Hepatic stellate cell (primary cell): ENCODE measurements at regions not wholly inside any gene's neighbourhood (a gene's known extent, or its start where the extent isn't known, plus 50 kb on each side); places are given as distances from the start of the nearest gene placed in this dataset.
"Not testable (repeated sequence)": the region's sequence is repeated elsewhere in the genome, so short reads cannot be mapped to it uniquely, and the experiment has no call there.

ENCODE experiments used
- DNase-seq: peaks from one replicate; pipeline ENCODE4 v3.0.0; 2011; ENCODE audit warnings: low spot score

DNA sequence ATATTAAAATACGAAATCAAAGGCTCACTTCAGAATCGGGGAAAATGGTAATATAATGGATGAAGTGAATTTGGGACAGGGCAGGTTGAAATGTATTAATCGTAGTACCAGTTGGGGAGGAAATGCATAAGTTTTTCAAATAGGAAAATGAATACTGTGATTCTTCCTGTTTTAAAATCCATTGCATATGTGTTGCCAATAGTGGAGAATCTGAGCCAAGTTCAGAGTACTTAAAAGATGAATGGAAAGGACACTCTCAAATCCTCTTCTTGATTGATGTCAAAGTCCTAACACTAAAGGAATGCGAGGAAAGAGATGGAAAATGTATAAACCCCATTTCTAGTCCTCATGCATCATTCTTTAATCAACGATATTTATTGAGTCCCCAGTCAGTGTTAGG is 160.9 kb upstream of the CCNG1 start:
- no peak for DNase-seq

GRCh38 chr5:163280897-163281296 is 156.5 kb upstream of the CCNG1 start:
- DNase-seq = not testable (repeated sequence)

- DNase-seq = no peak
These were observed 155.9 kb upstream of the CCNG1 start for GRCh38 chr5:163281512-163281911.

DNA sequence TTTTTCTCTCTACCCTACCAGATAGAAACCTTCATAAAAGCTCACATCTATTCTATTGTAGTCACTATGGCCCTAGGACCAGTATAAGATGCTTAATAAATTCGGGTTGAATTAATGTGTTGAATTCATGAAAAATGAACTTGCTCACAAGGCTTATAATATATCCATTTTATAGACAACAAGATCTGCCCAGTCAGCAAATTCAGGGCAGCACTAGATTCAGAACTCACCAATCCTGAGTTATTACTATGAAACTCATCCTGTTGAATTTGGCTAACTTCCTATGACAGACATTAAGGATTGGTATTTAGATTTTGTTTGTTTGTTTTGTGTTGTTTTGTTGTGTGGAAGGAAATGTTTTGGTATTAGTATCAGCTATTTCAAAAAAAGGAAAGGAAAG is 143.6 kb upstream of the CCNG1 start:
- DNase-seq = no peak

DNA sequence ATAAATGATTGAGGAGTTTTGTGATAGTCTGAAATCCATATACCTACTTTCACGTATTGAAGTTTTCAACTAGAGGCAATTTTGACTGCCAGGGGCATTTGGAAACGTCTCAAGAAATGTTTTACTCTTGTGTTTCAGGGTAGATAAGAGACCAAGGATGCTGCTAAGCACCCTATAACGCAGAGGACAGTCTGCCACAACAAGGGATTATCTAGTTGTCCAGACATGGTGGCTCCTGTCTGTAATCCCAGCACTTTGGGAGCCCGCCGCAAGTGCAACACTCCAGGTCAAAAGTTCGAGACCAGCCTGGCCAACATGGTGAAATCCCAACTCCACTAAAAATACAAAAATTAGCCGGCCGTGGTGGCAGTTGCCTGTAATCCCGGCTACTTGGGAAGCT is 133.7 kb upstream of the CCNG1 start:
- no peak for DNase-seq

- DNase-seq = no peak
These were observed 131.7 kb upstream of the CCNG1 start for GRCh38 chr5:163305655-163306054.

GRCh38 chr5:163306421-163306820 is 131.0 kb upstream of the CCNG1 start:
- DNase-seq = no peak

DNA sequence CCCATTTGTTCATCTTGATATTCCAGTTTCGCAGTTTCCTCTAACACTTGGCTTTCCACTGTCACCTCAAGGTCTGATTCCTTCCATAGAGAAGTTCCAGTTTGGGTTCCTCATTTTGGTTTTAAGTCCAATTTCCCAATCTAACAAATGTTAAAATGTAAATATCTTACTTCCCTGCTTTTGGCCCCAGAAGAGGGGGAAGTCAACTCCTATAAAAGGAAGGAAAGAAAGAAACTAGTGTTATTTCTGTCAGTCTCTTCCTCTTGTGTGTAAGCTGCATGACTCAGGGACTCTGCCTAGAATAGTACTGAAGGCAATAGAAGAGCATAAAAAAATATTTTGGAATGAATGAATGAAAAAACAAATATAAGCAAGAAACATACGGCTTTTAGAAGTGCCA is 127.5 kb upstream of the CCNG1 start:
- no peak for DNase-seq

DNA sequence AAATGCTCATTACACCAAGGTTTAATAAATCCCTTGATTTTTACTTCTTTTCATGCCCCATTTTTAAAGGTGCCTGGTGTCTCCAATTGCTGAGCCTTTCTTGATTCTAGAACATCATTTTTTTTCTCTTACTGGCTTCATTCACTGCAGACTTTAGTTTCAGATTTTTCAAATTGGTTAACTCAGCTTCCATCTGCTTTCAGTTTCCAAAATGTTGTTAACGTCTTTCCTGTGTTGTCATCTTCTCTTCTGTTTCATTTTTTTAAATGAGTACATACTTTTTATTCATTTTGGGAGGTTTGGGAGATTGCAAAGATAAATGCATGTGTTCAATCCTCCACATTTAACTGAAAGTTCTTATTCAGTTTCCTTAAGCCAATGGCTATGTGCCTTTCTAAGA is 126.4 kb upstream of the CCNG1 start:
- no peak for DNase-seq

DNA sequence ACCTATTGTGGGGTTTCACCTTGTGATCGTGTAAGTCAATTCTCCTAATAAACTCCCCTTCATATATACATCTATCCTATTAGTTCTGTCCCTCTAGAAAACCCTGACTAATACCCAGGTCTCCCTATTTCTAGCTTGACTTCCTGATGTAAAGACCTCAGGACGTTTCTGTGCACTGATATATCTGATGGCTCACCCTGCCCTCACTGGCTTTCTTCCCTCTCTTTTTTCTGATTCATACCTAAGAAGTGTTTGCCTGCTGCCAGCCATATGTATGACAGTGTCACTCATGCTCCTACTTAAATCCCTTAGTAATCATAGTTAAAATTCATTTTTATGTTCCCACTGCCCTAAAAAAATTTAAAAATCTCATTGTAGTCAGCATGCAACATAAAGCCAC is 124.8 kb upstream of the CCNG1 start:
- DNase-seq = no peak

DNA sequence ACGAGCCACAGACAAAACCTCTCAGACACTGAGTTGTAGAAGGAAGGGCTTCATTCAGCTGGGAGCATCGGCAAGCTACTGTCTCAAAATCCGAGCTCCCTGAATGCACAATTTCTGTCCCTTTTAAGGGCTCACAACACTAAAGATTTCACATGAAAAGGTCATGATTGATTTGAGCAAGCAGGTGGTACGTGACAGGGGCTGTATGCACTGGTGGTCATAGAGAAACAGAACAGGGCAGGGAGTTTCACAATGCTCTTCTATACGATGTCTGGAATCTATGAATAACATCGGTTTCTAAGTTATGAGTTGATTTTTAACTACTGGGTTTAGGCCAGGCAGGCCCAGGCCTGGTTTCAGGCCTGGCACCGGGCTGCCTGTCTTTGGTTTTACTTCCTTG is 124.3 kb upstream of the CCNG1 start:
- DNase-seq = not testable (repeated sequence)

DNA sequence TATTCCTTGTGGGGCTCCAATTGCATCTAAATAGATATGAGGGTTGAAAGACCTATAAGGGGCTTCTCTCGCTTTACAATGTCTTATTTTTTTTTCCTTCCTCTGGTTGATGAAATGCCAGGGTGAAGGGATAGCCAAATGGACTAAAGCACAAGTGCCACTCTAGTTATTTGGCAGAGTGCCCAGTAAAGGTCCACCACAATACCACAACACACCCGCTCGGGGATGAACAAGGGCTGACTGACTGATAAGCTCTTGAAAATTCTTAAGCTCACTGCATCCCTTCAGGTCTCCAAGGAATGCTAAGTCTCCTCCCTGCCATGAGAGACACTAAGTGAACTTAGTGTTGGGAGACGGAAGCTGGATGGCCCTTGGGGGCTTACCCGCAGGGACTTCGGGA is 121.0 kb upstream of the CCNG1 start:
- DNase-seq = not testable (repeated sequence)

DNA sequence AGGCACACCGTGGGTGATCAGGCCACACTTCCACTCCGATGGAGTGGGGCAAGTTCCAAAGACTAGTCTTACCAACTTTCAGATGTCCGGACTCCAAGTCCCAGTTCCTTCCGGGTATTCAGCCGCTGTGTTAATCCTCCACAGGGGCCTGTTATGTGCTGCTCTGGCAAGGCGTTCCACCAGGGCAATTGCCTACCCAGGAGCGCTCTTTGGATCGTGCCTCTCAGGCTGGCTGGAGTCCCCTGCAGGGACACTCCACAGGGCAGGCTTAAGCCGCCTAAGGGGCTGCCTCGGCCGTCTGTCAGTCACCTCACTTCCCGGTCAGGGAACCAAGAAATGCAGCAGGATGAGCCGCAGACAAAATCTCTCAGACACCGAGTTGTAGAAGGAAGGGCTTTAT is 118.7 kb upstream of the CCNG1 start:
- no peak for DNase-seq

GRCh38 chr5:163321511-163321910 is 115.9 kb upstream of the CCNG1 start:
- DNase-seq = no peak

GRCh38 chr5:163330723-163331668 is 106.4 kb upstream of the CCNG1 start:
- no peak for DNase-seq

- DNase-seq = not testable (repeated sequence)
These were observed 101.3 kb upstream of the CCNG1 start for GRCh38 chr5:163336074-163336473.

GRCh38 chr5:163339148-163339547 is 98.2 kb upstream of the CCNG1 start:
- no peak for DNase-seq

DNA sequence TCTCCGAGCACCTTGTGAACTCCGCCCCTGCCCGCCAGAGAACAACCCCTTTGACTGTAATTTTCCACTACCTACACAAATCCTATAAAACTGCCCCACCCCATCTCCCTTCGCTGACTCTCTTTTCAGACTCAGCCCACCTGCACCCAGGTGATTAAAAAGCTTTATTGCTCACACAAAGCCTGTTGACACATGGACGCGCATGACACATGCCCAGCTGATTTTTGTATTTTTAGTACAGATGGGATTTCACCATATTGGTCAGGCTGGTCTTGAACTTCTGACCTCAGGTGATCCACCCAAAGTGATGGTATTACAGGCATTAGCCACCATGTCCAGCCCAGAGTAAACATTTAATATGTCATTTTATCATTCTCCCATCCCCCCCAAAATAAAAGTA is 97.0 kb upstream of the CCNG1 start:
- not testable (repeated sequence) for DNase-seq

GRCh38 chr5:163342306-163342705 is 95.1 kb upstream of the CCNG1 start:
- no peak for DNase-seq

DNA sequence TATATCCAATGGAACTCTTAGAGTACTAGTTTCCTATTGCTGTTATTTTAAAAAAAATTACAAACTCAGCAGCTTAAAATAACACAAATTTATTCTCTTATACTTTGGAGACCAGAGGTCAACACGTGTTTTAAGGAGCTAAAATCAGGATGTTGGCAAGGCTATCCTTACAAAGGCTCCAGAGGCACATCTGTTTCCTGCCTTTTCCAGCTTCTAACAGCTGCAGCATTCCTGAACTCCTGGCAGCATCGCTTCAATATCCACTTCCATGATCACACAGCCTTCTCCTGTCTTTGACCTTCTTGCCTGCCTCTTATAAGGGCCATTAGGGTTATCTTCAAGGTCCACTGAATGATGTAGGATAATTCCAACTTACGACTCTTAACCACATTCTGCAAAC is 92.2 kb upstream of the CCNG1 start:
- DNase-seq = no peak

GRCh38 chr5:163347671-163348070 is 89.7 kb upstream of the CCNG1 start:
- peak; percentile 48 for DNase-seq

- no peak for DNase-seq
These were observed 87.3 kb upstream of the CCNG1 start for GRCh38 chr5:163350083-163350482.

GRCh38 chr5:163352531-163352930 is 84.9 kb upstream of the CCNG1 start:
- no peak for DNase-seq

- DNase-seq = not testable (repeated sequence)
These were observed 81.6 kb upstream of the CCNG1 start for GRCh38 chr5:163355811-163356210.
